DOHH2 (cell line): ENCODE measurements at regions not wholly inside any gene's neighbourhood (a gene's known extent, or its start where the extent isn't known, plus 50 kb on each side); places are given as distances from the start of the nearest gene placed in this dataset.

Experiments
- CTCF ChIP-seq: fragments of 200-600 bp; sonication (generic); IDR thresholded peaks from one replicate; pipeline ENCODE4 v1.5.1; 2014; ENCODE audit warnings: antibody characterized with exemption, mild to moderate bottlenecking, low read depth, low read length; ENCODE audit not compliant: poor library complexity, severe bottlenecking
- EZH2phosphoT487 ChIP-seq: fragments of 200-600 bp; sonication (generic); IDR thresholded peaks from 2 replicates; pipeline ENCODE4 v1.6.1; 2017; ENCODE audit warnings: borderline replicate concordance, mild to moderate bottlenecking, antibody characterized with exemption, low read length, moderate library complexity, mixed read lengths

GRCh38 chr9:7284517-7284916 lies 515.1 kb downstream of the DMAC1 start:
- TF ChIP-seq CTCF (no peak), EZH2phosphoT487 (no peak)
